ENCODE measurements at regions not wholly inside any gene's neighbourhood (a gene's known extent, or its start where the extent isn't known, plus 50 kb on each side); places are given as distances from the start of the nearest gene placed in this dataset.
"Not testable (repeated sequence)": the region's sequence is repeated elsewhere in the genome, so short reads cannot be mapped to it uniquely, and the experiment has no call there.

DNA sequence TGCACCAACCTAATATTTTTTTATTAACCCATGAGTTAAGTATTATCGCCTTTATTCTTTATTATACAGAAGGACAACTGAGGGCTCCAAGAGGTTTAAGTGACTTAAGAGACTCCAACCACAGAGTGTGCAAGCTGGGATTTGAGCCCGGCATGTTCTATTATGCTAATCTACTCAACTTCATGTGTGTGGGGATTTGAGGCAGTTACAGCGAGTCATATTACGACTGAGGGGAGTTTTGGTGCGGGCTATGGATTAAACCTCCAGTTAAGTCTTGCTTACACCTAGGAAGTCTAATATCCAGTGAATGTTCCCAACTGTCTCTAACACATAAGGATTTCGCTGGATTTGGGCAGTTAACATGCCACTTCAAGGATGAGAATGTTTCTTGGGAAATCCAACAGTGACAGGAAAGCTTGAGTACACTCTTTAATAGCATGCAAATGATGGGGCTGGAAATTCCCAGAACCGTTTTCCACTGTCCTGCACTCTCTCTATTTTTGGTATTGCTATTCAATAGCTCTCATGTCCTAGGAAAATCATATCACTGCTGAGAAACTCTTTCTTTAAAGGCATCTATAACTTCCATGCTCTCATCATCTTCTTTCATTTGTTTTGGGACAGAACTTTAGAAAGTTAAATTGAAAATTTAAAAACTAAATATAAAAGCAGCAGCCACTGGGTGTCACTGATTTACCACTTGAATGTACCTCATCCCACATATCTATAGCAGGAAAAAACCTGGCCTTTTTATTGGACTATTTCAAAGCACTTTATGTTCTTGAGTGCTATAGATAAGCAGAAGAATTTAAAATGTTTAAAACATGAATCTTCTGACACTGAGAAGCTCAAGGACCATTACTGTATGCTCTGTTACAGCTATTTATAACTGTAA lies 165.1 kb upstream of the TTC29 start:
- H3K27me3 ChIP-seq (ENCODE audit: insufficient read depth, low read length, poor library complexity, severe bottlenecking), result no peaks in the 10 kb centered on the region
- no peaks in the 10 kb centered on the region for H3K4me1 ChIP-seq (ENCODE audit: insufficient read depth, low read length, poor library complexity, severe bottlenecking)

GRCh38 chr4:147112196-147112595 lies 166.5 kb upstream of the TTC29 start:
- H3K36me3 ChIP-seq (ENCODE audit: insufficient read depth, low read length); H3K4me1 ChIP-seq (ENCODE audit: insufficient read depth, low read length, poor library complexity, severe bottlenecking); H3K79me2 ChIP-seq (ENCODE audit: insufficient read depth, low read length); H4K20me1 ChIP-seq (ENCODE audit: insufficient read depth, low read length, poor library complexity, severe bottlenecking); H3K4me3 ChIP-seq (ENCODE audit: low read length, poor library complexity, severe bottlenecking); H3K9ac ChIP-seq (ENCODE audit: low read depth, low read length, poor library complexity, severe bottlenecking); H3K9me2 ChIP-seq (replicated peaks; ENCODE audit: low read depth, low read length); H2AFZ ChIP-seq (ENCODE audit: low read length); H3K4me2 ChIP-seq (ENCODE audit: low read depth, low read length, poor library complexity, severe bottlenecking); H3K27me3 ChIP-seq (ENCODE audit: insufficient read depth, low read length, poor library complexity, severe bottlenecking); H3F3A ChIP-seq (ENCODE audit: low read depth); H3K9me3 ChIP-seq (ENCODE audit: insufficient read depth, low read depth, low read length): not testable (repeated sequence)

More for the DNA sequence above, 165.1 kb upstream of the TTC29 start:
- no peak overlapping the region for H3K9ac ChIP-seq (ENCODE audit: low read depth, low read length, poor library complexity, severe bottlenecking)
- no peaks in the 10 kb centered on the region for H3K36me3 ChIP-seq (ENCODE audit: insufficient read depth, low read length)
- no peak overlapping the region for H2AFZ ChIP-seq (ENCODE audit: low read length)
- H3K79me2 ChIP-seq (ENCODE audit: insufficient read depth, low read length), result no peaks in the 10 kb centered on the region
- H3F3A ChIP-seq (ENCODE audit: low read depth), result no peaks in the 10 kb centered on the region
- H3K4me2 ChIP-seq (ENCODE audit: low read depth, low read length, poor library complexity, severe bottlenecking), result no peak overlapping the region
- no peak overlapping the region for H3K4me3 ChIP-seq (ENCODE audit: low read length, poor library complexity, severe bottlenecking)
- no peaks in the 10 kb centered on the region for H4K20me1 ChIP-seq (ENCODE audit: insufficient read depth, low read length, poor library complexity, severe bottlenecking)
- H3K9me2 ChIP-seq (replicated peaks; ENCODE audit: low read depth, low read length), result no peaks in the 10 kb centered on the region
- TF ChIP-seq, protein P1, sequence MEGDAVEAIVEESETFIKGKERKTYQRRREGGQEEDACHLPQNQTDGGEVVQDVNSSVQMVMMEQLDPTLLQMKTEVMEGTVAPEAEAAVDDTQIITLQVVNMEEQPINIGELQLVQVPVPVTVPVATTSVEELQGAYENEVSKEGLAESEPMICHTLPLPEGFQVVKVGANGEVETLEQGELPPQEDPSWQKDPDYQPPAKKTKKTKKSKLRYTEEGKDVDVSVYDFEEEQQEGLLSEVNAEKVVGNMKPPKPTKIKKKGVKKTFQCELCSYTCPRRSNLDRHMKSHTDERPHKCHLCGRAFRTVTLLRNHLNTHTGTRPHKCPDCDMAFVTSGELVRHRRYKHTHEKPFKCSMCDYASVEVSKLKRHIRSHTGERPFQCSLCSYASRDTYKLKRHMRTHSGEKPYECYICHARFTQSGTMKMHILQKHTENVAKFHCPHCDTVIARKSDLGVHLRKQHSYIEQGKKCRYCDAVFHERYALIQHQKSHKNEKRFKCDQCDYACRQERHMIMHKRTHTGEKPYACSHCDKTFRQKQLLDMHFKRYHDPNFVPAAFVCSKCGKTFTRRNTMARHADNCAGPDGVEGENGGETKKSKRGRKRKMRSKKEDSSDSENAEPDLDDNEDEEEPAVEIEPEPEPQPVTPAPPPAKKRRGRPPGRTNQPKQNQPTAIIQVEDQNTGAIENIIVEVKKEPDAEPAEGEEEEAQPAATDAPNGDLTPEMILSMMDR (conservative IDR thresholded peaks at IDR 0.05; ENCODE audit: low read length), result no peak
- no peak for TF ChIP-seq EZH2phosphoT487 (IDR thresholded peaks at IDR 0.05; ENCODE audit: borderline replicate concordance)
- H3K9me3 ChIP-seq (ENCODE audit: insufficient read depth, low read depth, low read length), result no peaks in the 10 kb centered on the region

GRCh38 chr4:147117431-147117830 lies 171.8 kb upstream of the TTC29 start:
- H2AFZ ChIP-seq (ENCODE audit: low read length), result no peak overlapping the region
- no peaks in the 10 kb centered on the region for H3K79me2 ChIP-seq (ENCODE audit: insufficient read depth, low read length)
- no peaks in the 10 kb centered on the region for H4K20me1 ChIP-seq (ENCODE audit: insufficient read depth, low read length, poor library complexity, severe bottlenecking)
- H3K9me2 ChIP-seq (replicated peaks; ENCODE audit: low read depth, low read length), result no peaks in the 10 kb centered on the region
- no peaks in the 10 kb centered on the region for H3K9me3 ChIP-seq (ENCODE audit: insufficient read depth, low read depth, low read length)
- no peak for TF ChIP-seq EZH2phosphoT487 (IDR thresholded peaks at IDR 0.05; ENCODE audit: borderline replicate concordance)
- TF ChIP-seq, protein P1 (conservative IDR thresholded peaks at IDR 0.05; ENCODE audit: low read length), result no peak
- no peaks in the 10 kb centered on the region for H3F3A ChIP-seq (ENCODE audit: low read depth)
- no peak overlapping the region for H3K4me2 ChIP-seq (ENCODE audit: low read depth, low read length, poor library complexity, severe bottlenecking)
- H3K36me3 ChIP-seq (ENCODE audit: insufficient read depth, low read length), result no peaks in the 10 kb centered on the region
- no peaks in the 10 kb centered on the region for H3K4me1 ChIP-seq (ENCODE audit: insufficient read depth, low read length, poor library complexity, severe bottlenecking)
- no peak overlapping the region for H3K4me3 ChIP-seq (ENCODE audit: low read length, poor library complexity, severe bottlenecking)
- no peak overlapping the region for H3K9ac ChIP-seq (ENCODE audit: low read depth, low read length, poor library complexity, severe bottlenecking)
- H3K27me3 ChIP-seq (ENCODE audit: insufficient read depth, low read length, poor library complexity, severe bottlenecking), result no peaks in the 10 kb centered on the region

DNA sequence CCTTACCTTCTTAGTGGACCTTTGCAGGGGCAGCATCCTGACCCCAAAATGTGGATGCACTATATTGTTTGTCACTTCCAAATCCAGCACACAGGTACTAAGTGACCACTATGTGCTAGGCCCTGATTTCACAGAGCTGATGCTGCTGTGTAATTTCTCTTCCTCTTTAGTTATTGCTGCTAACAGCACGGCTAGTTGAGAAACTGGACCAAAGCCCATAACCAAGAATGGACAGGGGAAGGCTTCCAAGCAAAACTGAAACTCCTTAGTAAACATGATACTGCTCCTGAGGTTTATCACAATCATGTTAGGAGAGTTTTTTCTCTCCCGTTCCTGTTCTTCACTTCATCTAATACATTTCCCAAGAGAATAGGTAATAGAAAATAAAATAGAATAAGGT lies 172.9 kb upstream of the TTC29 start:
- Histone ChIP-seq H3K9me2 (replicated peaks; ENCODE audit: low read depth, low read length) (no peaks in the 10 kb centered on the region), H3K4me3 (ENCODE audit: low read length, poor library complexity, severe bottlenecking) (no peak overlapping the region), H3K4me2 (ENCODE audit: low read depth, low read length, poor library complexity, severe bottlenecking) (no peak overlapping the region), H3K9ac (ENCODE audit: low read depth, low read length, poor library complexity, severe bottlenecking) (no peak overlapping the region), H3K27me3 (ENCODE audit: insufficient read depth, low read length, poor library complexity, severe bottlenecking) (no peaks in the 10 kb centered on the region), H4K20me1 (ENCODE audit: insufficient read depth, low read length, poor library complexity, severe bottlenecking) (no peaks in the 10 kb centered on the region), H3F3A (ENCODE audit: low read depth) (no peaks in the 10 kb centered on the region), H3K79me2 (ENCODE audit: insufficient read depth, low read length) (no peaks in the 10 kb centered on the region), H3K9me3 (ENCODE audit: insufficient read depth, low read depth, low read length) (no peaks in the 10 kb centered on the region), H2AFZ (ENCODE audit: low read length) (no peak overlapping the region), H3K36me3 (ENCODE audit: insufficient read depth, low read length) (no peaks in the 10 kb centered on the region), H3K4me1 (ENCODE audit: insufficient read depth, low read length, poor library complexity, severe bottlenecking) (no peaks in the 10 kb centered on the region)
- no peak for TF ChIP-seq EZH2phosphoT487 (IDR thresholded peaks at IDR 0.05; ENCODE audit: borderline replicate concordance)
- TF ChIP-seq, protein P1 (conservative IDR thresholded peaks at IDR 0.05; ENCODE audit: low read length), result no peak

All from Loucy (cell line).